Panc1 (cell line): ENCODE measurements at regions not wholly inside any gene's neighbourhood (a gene's known extent, or its start where the extent isn't known, plus 50 kb on each side); places are given as distances from the start of the nearest gene placed in this dataset.

Experiments used
- ATAC-seq: fragments of 200-7000 bp; cut with Tn5 transposase; 2 replicates; pipeline ENCODE4 v1.9.1; 2020; ENCODE audit warnings: mild to moderate bottlenecking, moderate library complexity
- BruUV-seq: library from RNA; stranded (reverse); fragments of 400-500 nt; replicated peaks from 2 replicates; lab custom pipeline; 2021; lab: Mats Ljungman, UMichigan
- CTCF ChIA-PET: fragments of 300-600 bp; sonication (Branson Sonifier 250); formaldehyde crosslinking; loops from one replicate; lab custom pipeline; 2022; ENCODE audit warnings: antibody characterized with exemption; lab: Charles Lee
- POLR2A ChIA-PET: fragments of 300-600 bp; sonication (Branson Sonifier 250); formaldehyde crosslinking; loops from one replicate; lab custom pipeline; 2022; ENCODE audit warnings: antibody characterized with exemption; lab: Charles Lee
- DNase-seq: peaks from one replicate; pipeline ENCODE4 v3.0.0-alpha.2; 2010; ENCODE audit warnings: low read depth, low spot score
- H3K27ac ChIP-seq: 2 replicates; pipeline ENCODE4 v1.5.1; 2011; ENCODE audit warnings: mild to moderate bottlenecking, low read length, inconsistent platforms
- H3K27me3 ChIP-seq: fragments of 200-500 bp; sonication (Bioruptor generic); 2 replicates; pipeline ENCODE4 v1.6.0; 2014; ENCODE audit warnings: low read length, inconsistent platforms; ENCODE audit not compliant: control insufficient read depth, insufficient read depth
- H3K36me3 ChIP-seq: fragments of 200-500 bp; sonication (Bioruptor generic); 2 replicates; pipeline ENCODE4 v1.5.1; 2014; ENCODE audit warnings: inconsistent platforms, mild to moderate bottlenecking, low read length, moderate library complexity; ENCODE audit not compliant: control insufficient read depth, insufficient read depth
- H3K4me1 ChIP-seq: 2 replicates; pipeline ENCODE4 v1.5.1; 2011; ENCODE audit warnings: inconsistent platforms, mild to moderate bottlenecking, low read length, moderate library complexity; ENCODE audit not compliant: control insufficient read depth, insufficient read depth
- H3K4me3 ChIP-seq, 2 experiments: 2 replicates each; pipeline ENCODE4 v1.5.1; 2011 to 2012; ENCODE audit warnings: low read depth in 2 of 2, low read length in 2 of 2, mild to moderate bottlenecking in 2 of 2, inconsistent platforms in 1 of 2, moderate library complexity in 1 of 2
- H3K9me3 ChIP-seq: fragments of 200-500 bp; sonication (Bioruptor generic); 2 replicates; pipeline ENCODE4 v1.5.1; 2014; ENCODE audit warnings: low read depth, mild to moderate bottlenecking, inconsistent platforms, low read length, moderate library complexity; ENCODE audit not compliant: control insufficient read depth, insufficient read depth
- CTCF ChIP-seq: fragments of 450-650 bp; IDR thresholded peaks from 2 replicates; pipeline ENCODE4 v1.5.1; 2017; ENCODE audit warnings: mild to moderate bottlenecking
- POLR2AphosphoS5 ChIP-seq: IDR thresholded peaks from 2 replicates; pipeline ENCODE4 v1.6.1; 2012; ENCODE audit warnings: mild to moderate bottlenecking, low read depth, low read length, moderate library complexity
- REST ChIP-seq, 2 experiments: IDR thresholded peaks; 2 replicates each; pipeline ENCODE4 v1.6.1; 2011 to 2012; ENCODE audit warnings: low read depth in 2 of 2, control low read depth in 1 of 2, low read length in 1 of 2, mild to moderate bottlenecking in 1 of 2, moderate library complexity in 1 of 2; ENCODE audit not compliant: insufficient read depth in 1 of 2
- SIN3A ChIP-seq: IDR thresholded peaks from 2 replicates; pipeline ENCODE4 v1.6.1; 2012; ENCODE audit warnings: low read depth, mild to moderate bottlenecking, low read length, moderate library complexity, borderline replicate concordance; ENCODE audit not compliant: insufficient read depth
- TCF7L2 ChIP-seq: IDR thresholded peaks from 2 replicates; pipeline ENCODE4 v1.6.1; 2011; ENCODE audit warnings: mild to moderate bottlenecking, low read depth, low read length, inconsistent platforms
- in situ Hi-C: cut with HindIII; loops from 2 replicates; pipeline ENCODE4 v1.10.0; 2016; ENCODE audit warnings: low sequenced_read_pairs, low pct_unique_long_range_greater_than_20kb
- intact Hi-C: fragments of 100-400 bp; cut with micrococcal nuclease; formaldehyde crosslinking; loops from one replicate; pipeline ENCODE4 v1.10.0; 2022; ENCODE audit not compliant: unreplicated experiment

GRCh38 chr15:79673416-79674123, 223.2 kb downstream of the MTHFS start:
- in situ Hi-C loops: no loop called here

GRCh38 chr15:79674124-79674465, 222.7 kb downstream of the MTHFS start:
- BruUV-seq: no TSS peak
- ATAC-seq (no peak), DNase-seq (no peak)
- no peak overlapping the region for H3K27ac ChIP-seq
- POLR2A ChIA-PET: interaction anchor here (0.6 kb wide), 1 partner anchor 167 kb away, joined by 3 read pairs; no protein-coding TSS in a partner anchor
- in situ Hi-C loops: no loop called here
- no peaks in the 10 kb centered on the region for H3K36me3 ChIP-seq
- TF ChIP-seq SIN3A: no peak
- intact Hi-C loops: no loop called here
- peaks cover 6% of the 10 kb centered on the region; the same call in 1 of the 2 replicates for H3K27me3 ChIP-seq
- H3K4me3 ChIP-seq: no peak overlapping the region
- CTCF ChIA-PET: no interaction called here
- H3K4me1 ChIP-seq: no peaks in the 10 kb centered on the region
- H3K9me3 ChIP-seq: no peaks in the 10 kb centered on the region

More at GRCh38 chr15:79673416-79674123, 223.2 kb downstream of the MTHFS start:
- DNase-seq (no peak), ATAC-seq (no peak)
- Histone ChIP-seq H3K36me3 (no peaks in the 10 kb centered on the region), H3K27ac (no peak overlapping the region), H3K9me3 (no peaks in the 10 kb centered on the region), H3K4me1 (no peaks in the 10 kb centered on the region), H3K27me3 (peaks cover 6% of the 10 kb centered on the region; the same call in 1 of the 2 replicates), H3K4me3 (no peak overlapping the region)
- ChIA-PET POLR2A (no interaction called here), CTCF (no interaction called here)
- TF ChIP-seq REST (IDR thresholded peaks at IDR 0.05; ENCODE audit: insufficient read depth in 1 of 2, low read depth in 2 of 2, low read length in 1 of 2) (no peak), CTCF (no peak), POLR2AphosphoS5 (no peak), SIN3A (no peak)
- intact Hi-C loops: no loop called here
- no TSS peak for BruUV-seq

GRCh38 chr15:79675982-79676381, 220.8 kb downstream of the MTHFS start:
- ChIA-PET CTCF (no interaction called here), POLR2A (no interaction called here)
- Histone ChIP-seq H3K4me1 (no peaks in the 10 kb centered on the region), H3K9me3 (no peaks in the 10 kb centered on the region), H3K4me3 (no peak overlapping the region), H3K27ac (no peak overlapping the region), H3K36me3 (no peaks in the 10 kb centered on the region), H3K27me3 (peaks cover 6% of the 10 kb centered on the region; the same call in 1 of the 2 replicates)
- intact Hi-C loops: no loop called here
- DNase-seq (no peak), ATAC-seq (no peak)
- BruUV-seq: no TSS peak
- no peak for TF ChIP-seq TCF7L2
- no peak for TF ChIP-seq POLR2AphosphoS5
- TF ChIP-seq SIN3A: no peak
- TF ChIP-seq REST (IDR thresholded peaks at IDR 0.05; ENCODE audit: insufficient read depth in 1 of 2, low read depth in 2 of 2, low read length in 1 of 2): no peak
- TF ChIP-seq CTCF: no peak
- in situ Hi-C loops: no loop called here
